Nephron (organoid): ENCODE measurements at regions not wholly inside any gene's neighbourhood (a gene's known extent, or its start where the extent isn't known, plus 50 kb on each side); places are given as distances from the start of the nearest gene placed in this dataset.
"Not testable (repeated sequence)": the region's sequence is repeated elsewhere in the genome, so short reads cannot be mapped to it uniquely, and the experiment has no call there.

Experiments used
- H3K27ac Mint-ChIP-seq, 3 experiments: 2 replicates each; pipeline ENCODE4 v1.8.0; 2020; ENCODE audit warnings: mixed read lengths in 3 of 3, mild to moderate bottlenecking in 2 of 3, moderate library complexity in 1 of 3
- H3K27me3 Mint-ChIP-seq: 2 replicates; pipeline ENCODE4 v1.8.0; 2021; ENCODE audit warnings: low read depth, mild to moderate bottlenecking, moderate library complexity, mixed read lengths
- H3K36me3 Mint-ChIP-seq: 2 replicates; pipeline ENCODE4 v1.8.0; 2020; ENCODE audit warnings: low read depth, mixed read lengths
- H3K4me1 Mint-ChIP-seq: 2 replicates; pipeline ENCODE4 v1.8.0; 2020; ENCODE audit warnings: mixed read lengths
- H3K4me3 Mint-ChIP-seq, 3 experiments: 2 replicates each; pipeline ENCODE4 v1.8.0; 2020; ENCODE audit warnings: mild to moderate bottlenecking in 3 of 3, mixed read lengths in 3 of 3, moderate library complexity in 2 of 3
- H3K9me3 Mint-ChIP-seq: 2 replicates; pipeline ENCODE4 v1.8.0; 2020; ENCODE audit warnings: mixed read lengths
- TF ChIP-seq, protein P1 (sequence below), 3 experiments: fragments of 200-600 bp; sonication (generic); IDR thresholded peaks; one replicate each; pipeline ENCODE4 v1.5.0; 2021; ENCODE audit warnings: antibody characterized with exemption in 3 of 3; ENCODE audit not compliant: unreplicated experiment in 3 of 3

DNA sequence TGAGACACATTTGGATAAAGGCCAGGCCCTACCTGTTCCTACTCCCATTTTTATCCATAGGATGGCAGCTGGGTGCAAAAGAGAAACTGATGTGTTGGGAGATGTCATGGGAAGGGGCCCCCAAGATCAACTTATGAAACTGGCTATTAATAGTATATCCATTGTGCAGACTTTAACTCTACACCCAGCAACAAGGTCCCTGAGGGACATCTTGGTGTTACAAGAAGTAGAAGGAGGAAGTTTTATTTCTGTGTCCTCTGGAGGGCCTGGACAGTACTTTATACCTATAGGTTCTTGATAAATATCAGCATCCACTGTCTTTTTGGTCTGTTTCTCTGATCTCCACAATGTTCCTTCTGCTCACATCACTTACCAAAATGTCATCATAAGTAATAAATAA is 84.6 kb downstream of the BTG1 start:
- Mint-ChIP-seq H3K4me1 (peaks cover 10% of the 10 kb centered on the region), H3K36me3 (no peaks in the 10 kb centered on the region), H3K27ac (no peak overlapping the region), H3K4me3 (no peak overlapping the region), H3K9me3 (peaks cover 7% of the 10 kb centered on the region), H3K27me3 (no peaks in the 10 kb centered on the region)
- TF ChIP-seq, protein P1, sequence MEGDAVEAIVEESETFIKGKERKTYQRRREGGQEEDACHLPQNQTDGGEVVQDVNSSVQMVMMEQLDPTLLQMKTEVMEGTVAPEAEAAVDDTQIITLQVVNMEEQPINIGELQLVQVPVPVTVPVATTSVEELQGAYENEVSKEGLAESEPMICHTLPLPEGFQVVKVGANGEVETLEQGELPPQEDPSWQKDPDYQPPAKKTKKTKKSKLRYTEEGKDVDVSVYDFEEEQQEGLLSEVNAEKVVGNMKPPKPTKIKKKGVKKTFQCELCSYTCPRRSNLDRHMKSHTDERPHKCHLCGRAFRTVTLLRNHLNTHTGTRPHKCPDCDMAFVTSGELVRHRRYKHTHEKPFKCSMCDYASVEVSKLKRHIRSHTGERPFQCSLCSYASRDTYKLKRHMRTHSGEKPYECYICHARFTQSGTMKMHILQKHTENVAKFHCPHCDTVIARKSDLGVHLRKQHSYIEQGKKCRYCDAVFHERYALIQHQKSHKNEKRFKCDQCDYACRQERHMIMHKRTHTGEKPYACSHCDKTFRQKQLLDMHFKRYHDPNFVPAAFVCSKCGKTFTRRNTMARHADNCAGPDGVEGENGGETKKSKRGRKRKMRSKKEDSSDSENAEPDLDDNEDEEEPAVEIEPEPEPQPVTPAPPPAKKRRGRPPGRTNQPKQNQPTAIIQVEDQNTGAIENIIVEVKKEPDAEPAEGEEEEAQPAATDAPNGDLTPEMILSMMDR (IDR thresholded peaks at IDR 0.05; ENCODE audit: unreplicated experiment in 3 of 3): no peak

DNA sequence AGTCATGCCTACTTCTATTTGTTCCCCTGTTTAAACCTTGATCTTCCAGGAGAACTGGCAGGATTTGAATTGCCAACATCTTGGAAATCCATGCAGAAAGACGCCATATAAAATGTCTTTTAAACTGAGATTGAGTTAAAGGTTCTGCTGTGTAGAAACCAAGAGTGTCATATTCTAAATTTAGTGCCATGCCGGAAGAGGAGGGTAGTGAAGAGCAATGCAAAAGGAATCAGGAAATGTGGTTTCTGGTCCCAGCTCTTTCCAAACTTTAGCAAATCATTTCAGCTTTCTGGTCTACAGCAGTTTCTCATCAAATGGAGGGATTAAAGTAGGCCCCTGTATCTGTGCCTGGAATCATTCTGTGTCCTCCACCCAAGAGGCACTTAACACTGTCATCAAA is 85.7 kb downstream of the BTG1 start:
- TF ChIP-seq, protein P1 (IDR thresholded peaks at IDR 0.05; ENCODE audit: unreplicated experiment in 3 of 3): no peak
- Mint-ChIP-seq H3K27ac (no peak overlapping the region), H3K9me3 (peaks cover 7% of the 10 kb centered on the region), H3K36me3 (no peaks in the 10 kb centered on the region), H3K4me1 (peaks cover 6% of the 10 kb centered on the region), H3K4me3 (no peak overlapping the region), H3K27me3 (no peaks in the 10 kb centered on the region)

DNA sequence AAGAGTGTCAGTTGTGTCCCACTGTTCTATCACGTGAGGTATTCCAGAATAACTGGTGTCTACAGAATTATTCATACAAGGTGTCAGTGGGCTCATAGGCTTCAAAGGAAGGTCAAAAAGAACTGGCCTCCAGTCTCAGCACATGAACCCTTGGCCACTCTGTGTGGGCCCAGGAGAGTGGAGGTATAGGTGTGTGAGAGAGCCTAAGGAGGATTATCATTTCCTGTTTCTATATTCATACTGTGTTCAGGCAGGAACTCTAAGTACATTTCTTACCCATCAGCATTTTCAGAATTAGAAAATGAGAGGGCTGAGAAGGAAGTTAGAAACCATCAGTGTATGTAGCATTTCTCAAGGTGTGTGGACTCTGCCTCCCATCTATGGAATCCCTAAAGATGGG is 87.0 kb downstream of the BTG1 start:
- Mint-ChIP-seq H3K27ac (no peak overlapping the region), H3K9me3 (peaks cover 7% of the 10 kb centered on the region), H3K36me3 (no peaks in the 10 kb centered on the region), H3K4me1 (no peaks in the 10 kb centered on the region), H3K4me3 (no peak overlapping the region), H3K27me3 (no peaks in the 10 kb centered on the region)
- TF ChIP-seq, protein P1 (IDR thresholded peaks at IDR 0.05; ENCODE audit: unreplicated experiment in 3 of 3): no peak

DNA sequence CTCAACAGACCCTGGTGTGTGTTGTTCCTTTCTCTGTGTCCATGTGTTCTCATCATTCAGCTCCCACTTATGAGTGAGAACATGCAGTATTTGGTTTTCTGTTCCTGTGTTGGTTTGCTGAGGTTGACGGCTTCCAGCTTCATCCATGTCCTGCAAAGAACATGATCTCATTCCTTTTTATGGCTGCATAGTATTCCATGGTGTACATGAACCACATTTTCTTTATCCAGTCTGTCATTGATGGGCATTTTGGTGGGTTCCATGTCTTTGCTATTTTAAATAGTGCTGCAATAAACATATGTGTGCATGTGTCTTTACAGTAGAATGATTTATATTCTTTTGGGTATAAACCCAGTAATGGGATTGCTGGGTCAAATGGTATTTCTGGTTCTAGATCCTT is 88.9 kb downstream of the BTG1 start:
- not testable (repeated sequence) for H3K4me1 Mint-ChIP-seq, H3K4me3 Mint-ChIP-seq, H3K27ac Mint-ChIP-seq

DNA sequence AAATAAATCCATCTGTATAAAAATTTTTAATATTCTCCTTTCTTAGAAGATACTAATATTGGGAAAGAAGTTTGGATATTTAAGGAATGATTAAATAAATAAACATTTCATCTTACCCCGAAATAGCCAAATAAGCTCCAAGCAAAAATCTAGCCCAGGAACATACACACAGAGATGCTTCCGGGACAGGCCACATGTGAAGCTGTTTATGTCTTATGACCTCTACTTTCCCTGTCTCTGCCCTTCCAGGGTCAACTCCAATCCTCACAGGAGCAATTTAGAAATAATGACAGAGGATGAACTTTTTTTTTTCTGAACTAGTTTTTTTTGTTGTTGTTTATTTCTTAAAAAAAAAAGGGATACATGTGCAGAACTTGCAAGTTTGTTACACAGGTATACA is 89.4 kb downstream of the BTG1 start:
- Mint-ChIP-seq H3K27me3 (no peaks in the 10 kb centered on the region), H3K9me3 (peaks cover 7% of the 10 kb centered on the region)

More for the DNA sequence above, 88.9 kb downstream of the BTG1 start:
- not testable (repeated sequence) for H3K36me3 Mint-ChIP-seq, H3K27me3 Mint-ChIP-seq, H3K9me3 Mint-ChIP-seq

DNA sequence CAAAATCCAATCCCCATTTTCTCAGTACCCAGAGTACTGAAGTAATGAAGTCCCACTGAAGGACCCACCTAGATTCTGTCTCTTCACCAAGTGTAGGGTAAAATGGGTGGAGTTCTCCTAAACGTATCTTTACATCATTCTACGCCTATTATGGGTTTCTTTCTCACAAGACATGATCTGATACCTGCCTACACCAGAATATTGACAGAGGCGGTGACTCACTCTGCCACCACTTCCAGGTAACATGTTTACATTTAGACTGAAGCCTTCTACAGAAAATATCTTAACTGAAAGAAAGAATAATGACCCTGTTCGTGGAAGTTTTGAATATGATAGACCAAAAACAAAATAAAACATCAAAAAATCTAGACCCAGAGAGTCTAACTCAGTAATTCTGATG is 89.8 kb downstream of the BTG1 start:
- no peak overlapping the region for H3K4me3 Mint-ChIP-seq
- TF ChIP-seq, protein P1 (IDR thresholded peaks at IDR 0.05; ENCODE audit: unreplicated experiment in 3 of 3): no peak
- H3K4me1 Mint-ChIP-seq: no peaks in the 10 kb centered on the region
- H3K27ac Mint-ChIP-seq: no peak overlapping the region
- peaks cover 7% of the 10 kb centered on the region for H3K9me3 Mint-ChIP-seq
- no peaks in the 10 kb centered on the region for H3K36me3 Mint-ChIP-seq
- no peaks in the 10 kb centered on the region for H3K27me3 Mint-ChIP-seq

More for the DNA sequence above, 89.4 kb downstream of the BTG1 start:
- H3K4me1 Mint-ChIP-seq: no peaks in the 10 kb centered on the region
- H3K4me3 Mint-ChIP-seq: no peak overlapping the region
- H3K36me3 Mint-ChIP-seq: no peaks in the 10 kb centered on the region
- no peak overlapping the region for H3K27ac Mint-ChIP-seq
- TF ChIP-seq, protein P1 (IDR thresholded peaks at IDR 0.05; ENCODE audit: unreplicated experiment in 3 of 3): no peak
